ENCODE measurements at regions not wholly inside any gene's neighbourhood (a gene's known extent, or its start where the extent isn't known, plus 50 kb on each side); places are given as distances from the start of the nearest gene placed in this dataset.

GRCh38 chr3:178304758-178305467 lies 231.3 kb upstream of the KCNMB2 start:
- BruUV-seq (replicated peaks): no TSS peak
- DNase-seq (ENCODE audit: low read depth, low spot score): no peak
- dilution Hi-C loops (cut with MboI; ENCODE audit: extremely low pct_ligation_motif_present, low sequenced_read_pairs): no loop called here

More at GRCh38 chr3:178304758-178305467, 231.3 kb upstream of the KCNMB2 start:
- POLR2A ChIA-PET: no interaction called here
- H3K9me3 ChIP-seq (replicated peaks; ENCODE audit: control insufficient read depth, insufficient read depth, low read length): no peaks in the 10 kb centered on the region
- no peak overlapping the region for H3K4me2 ChIP-seq (ENCODE audit: insufficient read depth, low read length)
- H4K20me1 ChIP-seq (replicated peaks; ENCODE audit: control insufficient read depth, extremely low read depth, insufficient read depth, low read length): no peaks in the 10 kb centered on the region
- no peaks in the 10 kb centered on the region for H3K27me3 ChIP-seq (ENCODE audit: control insufficient read depth in 2 of 2, insufficient read depth in 2 of 2, low read length in 2 of 2)
- H2AFZ ChIP-seq (ENCODE audit: low read depth, low read length): no peak overlapping the region
- TF ChIP-seq FOS (IDR thresholded peaks at IDR 0.05; ENCODE audit: borderline replicate concordance, insufficient read depth, low read length) (no peak), CTCF (IDR thresholded peaks at IDR 0.05; ENCODE audit: extremely low read depth in 1 of 2, insufficient read depth in 1 of 2, low read depth in 1 of 2, low read length in 2 of 2) (no peak), MYC (IDR thresholded peaks at IDR 0.05; ENCODE audit: low read depth, low read length) (no peak), EZH2 (IDR thresholded peaks at IDR 0.05; ENCODE audit: borderline replicate concordance, low read depth, low read length, severe bottlenecking) (no peak), GATA2 (IDR thresholded peaks at IDR 0.05; ENCODE audit: insufficient read depth, insufficient read length, low read depth, low read length) (no peak), POLR2AphosphoS5 (IDR thresholded peaks at IDR 0.05; ENCODE audit: insufficient read depth, low read depth, low read length) (no peak), MAX (IDR thresholded peaks at IDR 0.05; ENCODE audit: insufficient read depth, insufficient read length) (no peak)
- CTCF ChIA-PET: no interaction called here
- no peak overlapping the region for H3K9ac ChIP-seq (replicated peaks; ENCODE audit: extremely low read depth, insufficient read depth, low read length)
- no peaks in the 10 kb centered on the region for H3K79me2 ChIP-seq (ENCODE audit: control insufficient read depth, insufficient read depth, low read length)
- intact Hi-C loops (cut with micrococcal nuclease): no loop called here
- H3K4me3 ChIP-seq (replicated peaks in 1 of 3; ENCODE audit: insufficient read depth in 1 of 3, low read depth in 1 of 3, low read length in 3 of 3): no peak overlapping the region
- H3K27ac ChIP-seq (ENCODE audit: insufficient read depth, low read depth, low read length): no peak overlapping the region
- no peak for FAIRE-seq
- no peaks in the 10 kb centered on the region for H3K9me1 ChIP-seq (replicated peaks; ENCODE audit: control insufficient read depth, extremely low read depth, insufficient read depth, low read length)
- H3K36me3 ChIP-seq (ENCODE audit: control insufficient read depth in 2 of 2, extremely low read depth in 1 of 2, insufficient read depth in 2 of 2, low read length in 2 of 2): no peaks in the 10 kb centered on the region
- peaks cover 4% of the 10 kb centered on the region for H3K4me1 ChIP-seq (ENCODE audit: control insufficient read depth, extremely low read depth, insufficient read depth, low read length)
